Heart right ventricle (tissue), 16 donors: ENCODE measurements at regions not wholly inside any gene's neighbourhood (a gene's known extent, or its start where the extent isn't known, plus 50 kb on each side); places are given as distances from the start of the nearest gene placed in this dataset.

ENCODE experiments used
- ATAC-seq, 8 donors: fragments of 200-7000 bp; cut with Tn5 transposase; one replicate each; pipeline ENCODE4 v1.9.1; 2020; ENCODE audit warnings: mild to moderate bottlenecking in 8 of 8, moderate library complexity in 8 of 8, moderate number of reproducible peaks in 1 of 8
- DNase-seq, 2 donors: peaks; one replicate each; pipeline ENCODE4 v3.0.0-alpha.2; 2020
- H3K27ac ChIP-seq, 10 donors: fragments of 200-600 bp; sonication (generic) in 2 of 10; one replicate each; pipeline versions ENCODE4 v1.5.0 to v1.8.0; 2020 to 2022; ENCODE audit warnings: mild to moderate bottlenecking in 3 of 10
- H3K27me3 ChIP-seq, 7 donors: fragments of 200-600 bp; one replicate each; pipeline ENCODE4 v1.8.0; 2021 to 2022; ENCODE audit warnings: mild to moderate bottlenecking in 2 of 7
- H3K36me3 ChIP-seq, 9 donors: fragments of 200-600 bp; sonication (generic) in 1 of 9; one replicate each; pipeline versions ENCODE4 v1.5.0 to v1.8.0; 2020 to 2022; ENCODE audit warnings: mild to moderate bottlenecking in 2 of 9
- H3K4me1 ChIP-seq, 9 donors: fragments of 200-600 bp; sonication (generic) in 1 of 9; one replicate each; pipeline versions ENCODE4 v1.5.0 to v1.8.0; 2020 to 2022; ENCODE audit warnings: mild to moderate bottlenecking in 4 of 9
- H3K4me3 ChIP-seq, 10 donors: fragments of 200-600 bp; sonication (generic) in 2 of 10; one replicate each; pipeline versions ENCODE4 v1.5.0 to v1.8.0; 2020 to 2022; ENCODE audit warnings: mild to moderate bottlenecking in 7 of 10, moderate library complexity in 2 of 10
- H3K9me3 ChIP-seq, 11 donors: fragments of 200-600 bp in 10 of 11; sonication (generic) in 2 of 11; one replicate each; pipeline versions ENCODE4 v1.5.0 to v1.8.0; 2013 to 2022; ENCODE audit warnings: mild to moderate bottlenecking in 2 of 11, control low read depth in 1 of 11, moderate library complexity in 1 of 11
- CTCF ChIP-seq, 9 donors: fragments of 200-600 bp; sonication (generic) in 2 of 9; IDR thresholded peaks; one replicate each; pipeline versions ENCODE4 v1.5.0 to v1.8.0; 2021 to 2022; ENCODE audit warnings: antibody characterized with exemption in 9 of 9, mild to moderate bottlenecking in 5 of 9, moderate library complexity in 1 of 9
- WGBS, 2 donors: extraction: QIAGEN DNeasy Blood & Tissue Kit; methylation state at CpG; one replicate each; pipeline ENCODE4 v1.1.7; 2013; ENCODE audit warnings: inconsistent platforms in 1 of 2; 5-methylcytosine and 5-hydroxymethylcytosine counted together
- intact Hi-C, 10 donors: fragments of 100-400 bp; cut with DNase I; formaldehyde crosslinking; loops; one replicate each; pipeline versions ENCODE4 v1.11.1 to v1.14.2; 2022
- donor health status: Arrhythmogenic right ventricular cardiomyopathy.
- donor health status: ischemic (EF 13 %, LVEDD 7.1; RV severe dilation, severe dysfunction).
- donor health status: healthy with polysubstance abuse.
- donor health status: DM: no; HTN: yes; CAD: no.
- donor health status: DM: no; HTN: no; CAD: no.
- donor health status: ischemic (EF 25% LVEDD 6.9; RV normal size, moderate dysfunction).
- donor health status: ischemic (EF 25% LVEDD 5.7; RV mildly dilated, moderate dysfunction).
- donor health status: healthy.
- donor health status: DM: yes; HTN: yes; CAD: no.
- donor health status: Ischemic cardiomyopathy.
- donor health status: ischemic (EF 35%, LVEDD 5.7; RV mildly dilated, moderate dysfunction).
- donor health status: nonischemic (EF 11% LVEDD 7.7; RV severe dilation, severe dysfunction).
- donor health status: DM: yes; HTN: yes; CAD: no.
- donor health status: PGD.
- donor health status: ischemic (EF 29% LVEDD 5.4; RV normal size, mild dysfunction).
- donor health status: nonischemic (EF 23%, LVEDD 6.1; RV moderate dilation, normal function).

- Histone ChIP-seq H3K27ac (no peak overlapping the region), H3K36me3 (no peaks in the 10 kb centered on the region), H3K4me3 (no peak overlapping the region), H3K9me3 (no peaks in the 10 kb centered on the region), H3K4me1 (no peaks in the 10 kb centered on the region), H3K27me3 (peaks cover 0 to 6% (median 0%) of the 10 kb centered on the region in 7 donors)
- DNase-seq = no peak
- WGBS, 2 donors = 62 to 78% methylated on average over 2 of the region's 2 CpGs
- intact Hi-C loops = no loop called here
- no peak for TF ChIP-seq CTCF (IDR thresholded peaks at IDR 0.05)
- no peak for ATAC-seq
Measured at GRCh38 chr2:223176970-223177369, 125.0 kb downstream of the KCNE4 start.

- ATAC-seq = no peak
- 39 to 51% methylated on average over 2 of the region's 2 CpGs for WGBS, 2 donors
- Histone ChIP-seq H3K4me3 (no peak overlapping the region), H3K36me3 (no peaks in the 10 kb centered on the region), H3K9me3 (no peaks in the 10 kb centered on the region), H3K27ac (no peak overlapping the region), H3K4me1 (no peaks in the 10 kb centered on the region), H3K27me3 (no peaks in the 10 kb centered on the region)
- intact Hi-C loops = no loop called here
- TF ChIP-seq CTCF (IDR thresholded peaks at IDR 0.05) = no peak
- no peak for DNase-seq
Measured at GRCh38 chr2:223180463-223180862, 128.5 kb downstream of the KCNE4 start.

GRCh38 chr2:223181561-223181960 is 129.6 kb downstream of the KCNE4 start:
- Histone ChIP-seq H3K4me1 (no peaks in the 10 kb centered on the region), H3K27me3 (no peaks in the 10 kb centered on the region), H3K27ac (no peak overlapping the region), H3K9me3 (no peaks in the 10 kb centered on the region), H3K36me3 (no peaks in the 10 kb centered on the region), H3K4me3 (no peak overlapping the region)
- ATAC-seq (no peak), DNase-seq (no peak)
- TF ChIP-seq CTCF (IDR thresholded peaks at IDR 0.05) = no peak
- 65 to 76% methylated on average over 1 of the region's 1 CpG for WGBS, 2 donors
- intact Hi-C loops = no loop called here

GRCh38 chr2:223182356-223182755 is 130.4 kb downstream of the KCNE4 start:
- 79 to 80% methylated on average over 2 of the region's 2 CpGs for WGBS, 2 donors
- no peak overlapping the region for H3K27ac ChIP-seq
- no peak for DNase-seq
- H3K27me3 ChIP-seq = no peaks in the 10 kb centered on the region
- no peaks in the 10 kb centered on the region for H3K4me1 ChIP-seq
- no peaks in the 10 kb centered on the region for H3K9me3 ChIP-seq
- ATAC-seq = no peak
- no peaks in the 10 kb centered on the region for H3K36me3 ChIP-seq
- no peak overlapping the region for H3K4me3 ChIP-seq
- intact Hi-C loops = no loop called here
- TF ChIP-seq CTCF (IDR thresholded peaks at IDR 0.05) = no peak

- 89 to 91% methylated on average over 4 of the region's 4 CpGs for WGBS, 2 donors
- Histone ChIP-seq H3K27me3 (no peaks in the 10 kb centered on the region), H3K9me3 (no peaks in the 10 kb centered on the region), H3K4me3 (no peak overlapping the region), H3K4me1 (no peaks in the 10 kb centered on the region), H3K27ac (no peak overlapping the region), H3K36me3 (no peaks in the 10 kb centered on the region)
- ATAC-seq (no peak), DNase-seq (no peak)
- intact Hi-C loops = no loop called here
- no peak for TF ChIP-seq CTCF (IDR thresholded peaks at IDR 0.05)
Measured at GRCh38 chr2:223185638-223186037, 133.6 kb downstream of the KCNE4 start.
